ENCODE measurements at regions not wholly inside any gene's neighbourhood (a gene's known extent, or its start where the extent isn't known, plus 50 kb on each side); places are given as distances from the start of the nearest gene placed in this dataset.
"Not testable (repeated sequence)": the region's sequence is repeated elsewhere in the genome, so short reads cannot be mapped to it uniquely, and the experiment has no call there.

DNA sequence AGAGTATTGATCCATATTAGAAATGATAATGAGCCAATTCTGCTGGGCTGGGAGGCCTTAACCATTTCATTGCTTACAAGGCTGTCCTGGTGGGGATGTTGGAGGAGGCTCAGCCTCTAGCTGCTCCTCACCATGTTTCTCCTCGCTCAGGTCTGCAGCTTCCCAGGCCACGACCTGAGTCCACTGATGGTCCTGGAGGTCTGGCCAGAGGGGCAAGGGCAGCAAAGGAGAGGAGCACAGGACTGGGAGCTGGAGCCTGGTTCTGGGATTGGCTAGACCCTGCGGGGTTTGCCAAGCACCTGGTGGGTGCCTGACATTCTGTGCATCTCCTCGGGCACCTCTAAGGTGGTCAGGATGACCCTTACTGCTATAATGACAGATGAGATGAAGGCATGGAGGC is 92.6 kb downstream of the KIF26A start:
- no peak for DNase-seq (ENCODE audit: low read depth in 4 of 4, low spot score in 1 of 4)

GRCh38 chr14:104232070-104232484 is 93.7 kb downstream of the KIF26A start:
- DNase-seq (ENCODE audit: low read depth in 4 of 4, low spot score in 1 of 4) = no peak

- not testable (repeated sequence) for DNase-seq (ENCODE audit: low read depth in 4 of 4, low spot score in 1 of 4)
Observed at GRCh38 chr14:104234007-104234786, 95.8 kb downstream of the KIF26A start.

GRCh38 chr14:104235686-104236085 is 97.3 kb downstream of the KIF26A start:
- DNase-seq (ENCODE audit: low read depth in 4 of 4, low spot score in 1 of 4) = no peak

- DNase-seq (ENCODE audit: low read depth in 4 of 4, low spot score in 1 of 4) = no peak
Observed at GRCh38 chr14:104237651-104238423, 99.5 kb downstream of the KIF26A start.

DNA sequence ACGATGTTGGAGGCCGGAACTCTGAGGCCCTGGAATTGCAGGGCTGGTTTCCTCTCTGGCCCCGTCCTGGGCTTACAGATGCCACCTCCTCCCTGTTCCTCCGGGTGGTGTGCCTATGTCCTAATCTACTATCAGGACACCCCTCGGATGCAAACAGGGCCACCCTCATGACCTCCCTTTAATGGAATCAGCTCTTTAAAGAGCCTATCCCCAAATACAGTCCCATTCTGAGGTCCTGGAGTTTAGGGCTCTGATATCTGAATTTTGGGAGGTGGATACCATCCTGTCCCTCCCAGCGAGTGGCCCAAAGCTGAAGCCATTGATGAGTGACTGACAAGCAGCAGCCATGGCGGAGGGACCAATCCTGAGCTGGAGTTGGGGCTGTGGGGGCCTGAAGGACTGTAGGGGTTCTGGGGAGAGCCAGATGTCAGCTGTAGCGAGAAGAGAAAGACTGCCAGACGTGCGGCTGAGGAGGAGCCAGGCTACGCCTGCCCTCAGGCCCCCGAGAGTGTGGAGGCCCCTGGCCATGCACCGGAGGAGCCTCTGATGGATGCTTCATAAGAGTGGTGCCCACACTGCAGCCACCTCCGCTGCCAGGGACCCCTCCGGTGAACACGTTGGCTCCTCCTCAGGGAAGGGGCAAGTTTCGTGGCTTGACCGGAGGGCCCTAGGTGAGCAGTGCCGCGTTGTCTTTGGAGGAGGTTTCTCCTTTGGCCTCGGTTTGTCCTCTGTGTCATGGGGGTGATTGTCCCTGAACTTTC is 100.2 kb downstream of the KIF26A start:
- no peak for DNase-seq (ENCODE audit: low read depth in 4 of 4, low spot score in 1 of 4)

DNA sequence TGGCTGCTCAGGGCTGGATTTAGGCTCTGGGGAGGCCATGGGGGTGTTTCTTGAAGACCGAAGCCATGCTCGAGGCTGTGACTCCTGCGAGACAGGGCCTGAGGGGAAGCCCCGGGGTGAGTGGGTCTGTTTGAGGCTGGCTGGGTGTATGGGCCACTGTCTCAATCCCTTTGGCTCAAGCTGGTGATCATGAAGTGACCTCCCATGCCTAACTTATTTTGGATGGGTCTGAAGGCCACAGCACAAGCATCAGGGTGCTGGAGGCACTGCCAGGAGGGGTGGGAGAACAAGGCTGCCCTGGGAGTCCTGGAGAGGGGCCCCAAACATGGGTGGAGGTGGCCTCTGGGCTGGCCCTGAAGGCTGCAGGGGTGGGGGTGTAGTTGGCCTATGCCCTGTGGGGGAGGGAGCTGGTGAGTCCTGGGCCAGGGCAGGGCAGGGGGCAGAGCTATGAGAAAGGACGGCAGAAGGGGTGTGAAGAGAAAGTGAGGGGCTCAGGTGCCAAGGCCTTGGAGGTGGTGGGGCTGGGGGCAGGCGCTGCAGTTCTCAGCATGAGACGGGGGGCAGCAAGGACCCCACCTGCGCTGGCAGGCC is 100.9 kb downstream of the KIF26A start:
- DNase-seq (ENCODE audit: low read depth in 4 of 4, low spot score in 1 of 4) = no peak

- no peak for DNase-seq (ENCODE audit: low read depth in 4 of 4, low spot score in 1 of 4)
Observed at GRCh38 chr14:104239861-104240301, 101.5 kb downstream of the KIF26A start.

GRCh38 chr14:104240434-104241157 is 102.2 kb downstream of the KIF26A start:
- DNase-seq (ENCODE audit: low read depth in 4 of 4, low spot score in 1 of 4) = no peak

DNA sequence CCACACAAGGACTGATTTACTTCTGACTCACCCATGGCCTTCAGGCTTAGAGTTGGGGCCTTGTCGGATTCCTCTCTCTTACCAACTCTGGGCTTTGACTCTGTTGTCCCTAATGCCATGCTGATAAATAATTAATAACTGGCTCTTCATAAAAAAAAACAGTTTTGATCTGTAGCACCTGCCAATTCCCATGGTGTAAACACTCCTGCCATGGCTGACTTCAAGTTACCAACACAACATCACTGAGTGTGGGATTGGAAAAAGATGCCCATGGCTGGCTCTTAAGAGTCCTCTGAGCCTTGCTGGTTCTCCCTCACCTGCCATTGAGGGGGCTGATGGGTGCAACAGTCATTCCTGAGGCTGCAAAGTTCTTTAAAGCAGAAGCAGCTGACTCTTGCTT is 104.8 kb downstream of the KIF26A start:
- DNase-seq (ENCODE audit: low read depth in 4 of 4, low spot score in 1 of 4) = no peak

DNA sequence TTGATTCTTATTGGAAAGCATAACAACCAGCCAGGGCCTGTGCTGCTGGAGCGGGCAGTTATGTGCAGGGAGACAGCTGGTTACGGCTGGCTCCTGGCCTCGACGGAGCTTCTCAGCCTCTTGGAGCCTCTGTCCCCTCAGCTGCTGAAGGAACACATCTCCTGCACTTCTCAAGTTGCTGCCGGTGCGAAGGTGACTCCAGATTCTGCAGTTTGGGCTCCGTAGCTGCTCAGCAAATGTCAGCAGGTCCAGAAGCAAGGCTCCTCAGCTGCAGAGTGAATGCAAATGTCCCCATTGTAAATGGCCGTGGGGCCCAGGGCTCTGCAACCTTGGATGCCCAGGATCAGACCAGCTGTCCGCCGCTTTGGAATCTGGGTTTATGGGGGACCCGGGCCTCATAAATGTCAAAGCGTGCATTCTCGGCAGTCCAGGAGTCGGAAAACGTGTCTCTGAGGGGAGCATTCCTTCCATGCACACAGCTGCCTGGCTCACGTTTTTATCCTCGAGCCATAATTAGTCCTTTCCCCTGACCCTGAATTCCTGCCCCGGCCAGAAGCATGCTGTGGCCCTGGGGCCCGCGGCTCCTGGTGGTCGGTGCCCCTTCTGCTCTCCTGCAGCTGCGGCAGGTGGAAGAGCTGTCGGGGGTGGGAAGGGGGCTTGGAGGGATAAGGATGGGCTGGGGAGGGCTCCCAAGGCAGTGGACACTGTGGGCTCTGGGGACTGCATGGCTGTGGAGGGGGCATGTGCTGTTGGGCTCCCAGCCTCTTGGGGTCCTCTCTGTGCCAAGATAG is 106.0 kb downstream of the KIF26A start:
- DNase-seq (ENCODE audit: low read depth in 4 of 4, low spot score in 1 of 4) = no peak

DNA sequence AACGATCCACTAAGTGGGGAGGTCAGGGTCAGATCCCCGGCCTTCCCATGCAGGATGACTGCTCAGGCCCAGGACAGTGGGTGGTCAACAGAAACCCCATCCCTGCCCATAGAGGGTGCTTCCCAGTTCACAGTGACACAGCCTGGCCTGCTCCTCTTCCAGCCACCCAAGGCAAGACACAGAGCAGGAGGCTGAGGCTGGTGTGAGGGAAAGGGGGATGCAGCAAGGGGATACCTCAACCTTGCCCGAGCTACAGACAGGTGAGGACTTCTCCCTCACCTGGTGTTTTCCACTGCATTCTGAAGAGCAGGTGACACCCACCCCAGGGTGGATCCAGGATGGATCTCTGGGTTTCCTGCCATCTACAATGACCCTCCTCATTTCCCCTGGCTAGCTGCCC is 106.7 kb downstream of the KIF26A start:
- no peak for DNase-seq (ENCODE audit: low read depth in 4 of 4, low spot score in 1 of 4)

DNA sequence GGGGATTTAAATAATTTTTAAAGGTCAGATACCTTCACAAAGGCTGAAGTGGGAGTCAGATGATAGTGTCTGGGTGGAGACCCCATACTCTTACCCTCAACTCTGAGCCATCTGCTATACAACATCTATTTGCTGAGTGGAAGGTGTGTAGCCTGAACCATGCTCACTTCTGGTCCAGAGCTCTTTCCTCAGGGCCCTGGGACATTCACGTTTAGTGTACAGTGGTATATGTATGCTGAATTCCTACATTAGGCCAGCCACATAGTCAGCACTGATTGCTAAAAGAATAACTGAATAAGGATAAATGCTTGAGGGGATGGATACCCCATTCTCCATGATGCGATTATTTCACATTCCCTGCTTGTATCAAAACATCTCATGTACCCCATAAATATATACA is 107.3 kb downstream of the KIF26A start:
- no peak for DNase-seq (ENCODE audit: low read depth in 4 of 4, low spot score in 1 of 4)

DNA sequence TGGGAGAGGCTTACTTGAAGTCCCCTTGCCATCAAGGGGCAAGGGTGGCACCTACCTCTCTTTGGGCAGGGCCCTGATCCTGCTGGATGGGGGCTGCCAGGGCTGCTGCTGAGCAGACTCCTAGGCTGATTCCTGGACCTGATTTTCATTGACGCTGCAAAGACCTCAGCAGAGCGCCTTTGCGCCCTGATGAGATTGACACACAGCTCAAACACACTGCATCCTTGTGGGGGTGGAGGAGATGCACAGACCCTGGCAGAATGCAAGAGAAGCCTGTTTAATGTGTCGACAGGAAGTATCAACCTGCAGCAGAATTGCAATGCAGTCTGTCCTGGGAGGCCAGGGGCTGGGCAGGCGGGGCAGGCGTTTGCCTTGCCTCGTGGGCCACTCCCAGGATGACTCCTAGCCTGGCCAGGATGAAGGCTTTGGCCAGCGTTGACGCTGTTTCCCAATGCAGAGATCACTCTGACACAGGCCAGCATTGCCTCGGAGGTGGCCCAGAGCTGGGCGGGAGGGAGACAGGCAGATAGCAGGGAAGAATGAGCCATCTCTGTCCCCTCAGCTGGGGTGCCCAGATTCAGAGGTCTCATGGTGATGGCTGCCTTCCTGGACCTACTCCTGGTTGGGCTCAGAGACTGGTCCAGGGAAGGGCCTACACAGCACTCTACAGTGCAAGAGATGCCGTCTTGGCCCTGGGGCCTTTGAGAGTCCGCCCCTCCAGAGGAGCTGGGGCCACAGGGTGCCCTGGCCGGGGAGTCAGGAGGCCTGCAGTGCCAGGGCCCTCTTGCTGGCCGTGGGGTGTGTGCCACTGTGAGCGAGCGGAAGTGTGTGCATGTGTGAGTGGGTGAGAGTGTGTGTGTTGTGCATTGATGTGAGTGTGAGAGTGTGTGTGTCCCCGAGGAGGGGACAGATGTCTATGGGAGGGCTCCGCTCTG is 108.3 kb downstream of the KIF26A start:
- no peak for DNase-seq (ENCODE audit: low read depth in 4 of 4, low spot score in 1 of 4)

- no peak for DNase-seq (ENCODE audit: low read depth in 4 of 4, low spot score in 1 of 4)
Observed at GRCh38 chr14:104247336-104248202, 109.2 kb downstream of the KIF26A start.

GRCh38 chr14:104248203-104249055 is 110.0 kb downstream of the KIF26A start:
- DNase-seq (ENCODE audit: low read depth in 4 of 4, low spot score in 1 of 4) = no peak

- no peak for DNase-seq (ENCODE audit: low read depth in 4 of 4, low spot score in 1 of 4)
Observed at GRCh38 chr14:104249089-104249488, 110.7 kb downstream of the KIF26A start.

Measured in stimulated activated CD4-positive, alpha-beta T cell treated with anti-CD3 and anti-CD28 coated beads, Interleukin-1b, Interleukin-23, amount 100 ng/mL, for 24 hours (primary cell).